Endothelial cell of umbilical vein (primary cell): ENCODE measurements at regions not wholly inside any gene's neighbourhood (a gene's known extent, or its start where the extent isn't known, plus 50 kb on each side); places are given as distances from the start of the nearest gene placed in this dataset.

Source experiments
- BruUV-seq: library from RNA; stranded (reverse); fragments of 400-500 nt; replicated peaks from 2 replicates; lab custom pipeline; 2021; lab: Mats Ljungman, UMichigan
- CTCF ChIA-PET: fragments of 300-600, 350-600 bp; sonication (Branson Sonifier 250); formaldehyde crosslinking; loops from one replicate; lab custom pipeline; 2021; ENCODE audit warnings: antibody characterized with exemption, inconsistent platforms; lab: Charles Lee
- POLR2A ChIA-PET: fragments of 300-600, 350-600 bp; sonication (Branson Sonifier 250); formaldehyde crosslinking; loops from one replicate; lab custom pipeline; 2021; ENCODE audit warnings: antibody characterized with exemption, inconsistent platforms; lab: Charles Lee
- DNase-seq: peaks from one replicate; pipeline ENCODE4 v3.0.0-alpha.2; 2011; ENCODE audit warnings: low read depth, low spot score
- FAIRE-seq: peaks from 2 replicates; lab custom pipeline; 2011; peaks lifted over from hg19 to GRCh38; lab: Jason Lieb, UNC
- H2AFZ ChIP-seq: 2 replicates; pipeline ENCODE4 v1.6.0; 2012; ENCODE audit warnings: low read depth, low read length, control low read depth, inconsistent platforms
- H3K27ac ChIP-seq: 2 replicates; pipeline ENCODE4 v1.5.1; 2011; ENCODE audit warnings: low read depth, mild to moderate bottlenecking, control low read depth, low read length, moderate library complexity; ENCODE audit not compliant: insufficient read depth
- H3K27me3 ChIP-seq, 2 experiments: 2 replicates each; pipeline versions ENCODE4 v1.6.0 to v1.6.1; 2011; ENCODE audit warnings: low read length in 2 of 2, mixed read lengths in 1 of 2; ENCODE audit not compliant: control insufficient read depth in 2 of 2, insufficient read depth in 2 of 2
- H3K36me3 ChIP-seq, 2 experiments: 2 replicates in 1 of 2; 3 replicates in 1 of 2; pipeline ENCODE4 v1.5.1; 2011; ENCODE audit warnings: low read length in 2 of 2, mild to moderate bottlenecking in 1 of 2, moderate library complexity in 1 of 2; ENCODE audit not compliant: control insufficient read depth in 2 of 2, insufficient read depth in 2 of 2; ENCODE audit errors: extremely low read depth in 1 of 2
- H3K4me1 ChIP-seq: 3 replicates; pipeline ENCODE4 v1.5.1; 2011; ENCODE audit warnings: mild to moderate bottlenecking, low read length; ENCODE audit not compliant: control insufficient read depth, insufficient read depth; ENCODE audit errors: extremely low read depth
- H3K4me2 ChIP-seq: 2 replicates; pipeline ENCODE4 v1.6.1; 2011; ENCODE audit warnings: low read length, control low read depth, mixed read lengths; ENCODE audit not compliant: insufficient read depth
- H3K4me3 ChIP-seq, 3 experiments: fragments of 200-600 bp in 1 of 3; sonication (generic), shearing (Covaris generic) in 1 of 3; replicated peaks in 1 of 3; 2 replicates each; pipeline ENCODE4 v1.5.1; 2011 to 2016; ENCODE audit warnings: control low read depth in 3 of 3, low read length in 3 of 3, mild to moderate bottlenecking in 2 of 3, inconsistent platforms in 1 of 3, low read depth in 1 of 3, moderate library complexity in 1 of 3; ENCODE audit not compliant: insufficient read depth in 1 of 3
- H3K79me2 ChIP-seq: 2 replicates; pipeline ENCODE4 v1.6.0; 2012; ENCODE audit warnings: low read length, inconsistent platforms; ENCODE audit not compliant: control insufficient read depth, insufficient read depth
- H3K9ac ChIP-seq: replicated peaks from 2 replicates; pipeline ENCODE3; 2011; ENCODE audit warnings: low read length, control low read depth; ENCODE audit not compliant: insufficient read depth; ENCODE audit errors: extremely low read depth
- H3K9me1 ChIP-seq: replicated peaks from 3 replicates; pipeline ENCODE4 v1.6.0; 2011; ENCODE audit warnings: mild to moderate bottlenecking, low read length; ENCODE audit not compliant: control insufficient read depth, insufficient read depth; ENCODE audit errors: extremely low read depth
- H3K9me3 ChIP-seq: replicated peaks from 2 replicates; pipeline ENCODE4 v1.5.1; 2012; ENCODE audit warnings: low read length, inconsistent platforms; ENCODE audit not compliant: control insufficient read depth, insufficient read depth
- H4K20me1 ChIP-seq: replicated peaks from 2 replicates; pipeline ENCODE3; 2011; ENCODE audit warnings: mild to moderate bottlenecking, low read length; ENCODE audit not compliant: control insufficient read depth, insufficient read depth; ENCODE audit errors: extremely low read depth
- CTCF ChIP-seq, 2 donors: IDR thresholded peaks; 1 replicate in 1 of 2; 2 replicates in 1 of 2; pipeline ENCODE4 v1.5.1; 2011; ENCODE audit warnings: low read length in 2 of 2, mild to moderate bottlenecking in 2 of 2, moderate library complexity in 2 of 2, control low read depth in 1 of 2, inconsistent platforms in 1 of 2, low read depth in 1 of 2; ENCODE audit not compliant: insufficient read depth in 1 of 2; ENCODE audit errors: extremely low read depth in 1 of 2
- EZH2 ChIP-seq: IDR thresholded peaks from 2 replicates; pipeline ENCODE4 v1.6.1; 2012; ENCODE audit warnings: borderline replicate concordance, low read depth, mild to moderate bottlenecking, moderate library complexity, low read length, inconsistent platforms; ENCODE audit not compliant: severe bottlenecking
- FOS ChIP-seq: IDR thresholded peaks from 2 replicates; pipeline ENCODE4 v1.6.1; 2011; ENCODE audit warnings: mild to moderate bottlenecking, low read length, moderate library complexity, borderline replicate concordance; ENCODE audit not compliant: insufficient read depth
- GATA2 ChIP-seq: IDR thresholded peaks from 2 replicates; pipeline ENCODE4 v1.7.0; 2011; ENCODE audit warnings: low read depth, mild to moderate bottlenecking, moderate library complexity, mixed read lengths, low read length; ENCODE audit not compliant: insufficient read length, insufficient read depth
- JUN ChIP-seq: IDR thresholded peaks from 2 replicates; pipeline ENCODE4 v1.6.1; 2011; ENCODE audit warnings: borderline replicate concordance, low read depth; ENCODE audit not compliant: insufficient read length, insufficient read depth
- MAX ChIP-seq: IDR thresholded peaks from 2 replicates; pipeline ENCODE4 v1.6.1; 2011; ENCODE audit not compliant: insufficient read depth, insufficient read length
- MYC ChIP-seq: IDR thresholded peaks from one replicate; pipeline ENCODE4 v1.6.1; 2011; ENCODE audit warnings: mild to moderate bottlenecking, low read depth, low read length
- POLR2A ChIP-seq: IDR thresholded peaks from 2 replicates; pipeline ENCODE4 v1.6.1; 2012; ENCODE audit warnings: low read depth, mild to moderate bottlenecking, control low read depth, low read length
- POLR2AphosphoS5 ChIP-seq: IDR thresholded peaks from 2 replicates; pipeline ENCODE4 v1.6.1; 2012; ENCODE audit warnings: low read depth, mild to moderate bottlenecking, control low read depth, low read length, moderate library complexity; ENCODE audit not compliant: insufficient read depth
- dilution Hi-C: fragments of 300-500 bp; cut with MboI; formaldehyde crosslinking; loops from one replicate; pipeline ENCODE4 v1.15.0; 2019; ENCODE audit warnings: low sequenced_read_pairs; ENCODE audit not compliant: extremely low pct_ligation_motif_present
- intact Hi-C: fragments of 100-400 bp; cut with micrococcal nuclease; formaldehyde crosslinking; loops from one replicate; pipeline ENCODE4 v1.10.0; 2022

GRCh38 chr3:82129221-82129801 is 367.9 kb upstream of the GBE1 start:
- no peak for DNase-seq
- H3K79me2 ChIP-seq = no peaks in the 10 kb centered on the region
- CTCF ChIA-PET = interaction anchor here (1.0 to 2.0 kb wide), 4 partner anchors 10 to 367 kb away, joined by 3 to 5 read pairs (median 4); no protein-coding TSS in a partner anchor
- H3K4me2 ChIP-seq = no peak overlapping the region
- no peaks in the 10 kb centered on the region for H3K9me3 ChIP-seq
- TF ChIP-seq MYC (no peak), FOS (no peak), EZH2 (no peak), POLR2AphosphoS5 (no peak), GATA2 (no peak), MAX (no peak), POLR2A (no peak), JUN (no peak), CTCF (IDR thresholded peaks at IDR 0.05; ENCODE audit: extremely low read depth in 1 of 2, insufficient read depth in 1 of 2, low read depth in 1 of 2, low read length in 2 of 2) (no peak)
- FAIRE-seq = no peak
- BruUV-seq = no TSS peak
- no peaks in the 10 kb centered on the region for H4K20me1 ChIP-seq
- no peak overlapping the region for H3K9ac ChIP-seq
- no peak overlapping the region for H2AFZ ChIP-seq
- no peaks in the 10 kb centered on the region for H3K27me3 ChIP-seq
- no peaks in the 10 kb centered on the region for H3K4me1 ChIP-seq
- no peaks in the 10 kb centered on the region for H3K9me1 ChIP-seq
- POLR2A ChIA-PET = no interaction called here
- dilution Hi-C loops (no loop called here), intact Hi-C loops (no loop called here)
- H3K27ac ChIP-seq = no peak overlapping the region
- no peak overlapping the region for H3K4me3 ChIP-seq
- H3K36me3 ChIP-seq = no peaks in the 10 kb centered on the region
